ENCODE measurements at regions not wholly inside any gene's neighbourhood (a gene's known extent, or its start where the extent isn't known, plus 50 kb on each side); places are given as distances from the start of the nearest gene placed in this dataset.

- DNase-seq (ENCODE audit: extremely low spot score): no peak
- Histone ChIP-seq H3K9me3 (no peaks in the 10 kb centered on the region), H3K4me1 (no peaks in the 10 kb centered on the region), H3K27me3 (no peaks in the 10 kb centered on the region), H3K4me3 (no peak overlapping the region), H3K36me3 (no peaks in the 10 kb centered on the region), H3K27ac (replicated peaks in 1 of 4) (no peak overlapping the region)
- 81% methylated on average over 4 of the region's 4 CpGs for WGBS
- intact Hi-C loops (cut with DNase I): no loop called here
- TF ChIP-seq, protein P1, sequence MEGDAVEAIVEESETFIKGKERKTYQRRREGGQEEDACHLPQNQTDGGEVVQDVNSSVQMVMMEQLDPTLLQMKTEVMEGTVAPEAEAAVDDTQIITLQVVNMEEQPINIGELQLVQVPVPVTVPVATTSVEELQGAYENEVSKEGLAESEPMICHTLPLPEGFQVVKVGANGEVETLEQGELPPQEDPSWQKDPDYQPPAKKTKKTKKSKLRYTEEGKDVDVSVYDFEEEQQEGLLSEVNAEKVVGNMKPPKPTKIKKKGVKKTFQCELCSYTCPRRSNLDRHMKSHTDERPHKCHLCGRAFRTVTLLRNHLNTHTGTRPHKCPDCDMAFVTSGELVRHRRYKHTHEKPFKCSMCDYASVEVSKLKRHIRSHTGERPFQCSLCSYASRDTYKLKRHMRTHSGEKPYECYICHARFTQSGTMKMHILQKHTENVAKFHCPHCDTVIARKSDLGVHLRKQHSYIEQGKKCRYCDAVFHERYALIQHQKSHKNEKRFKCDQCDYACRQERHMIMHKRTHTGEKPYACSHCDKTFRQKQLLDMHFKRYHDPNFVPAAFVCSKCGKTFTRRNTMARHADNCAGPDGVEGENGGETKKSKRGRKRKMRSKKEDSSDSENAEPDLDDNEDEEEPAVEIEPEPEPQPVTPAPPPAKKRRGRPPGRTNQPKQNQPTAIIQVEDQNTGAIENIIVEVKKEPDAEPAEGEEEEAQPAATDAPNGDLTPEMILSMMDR (IDR thresholded peaks at IDR 0.05): no peak
- TF ChIP-seq POLR2AphosphoS5 (IDR thresholded peaks at IDR 0.05): no peak
- TF ChIP-seq EP300 (IDR thresholded peaks at IDR 0.05): no peak
- TF ChIP-seq POLR2A (IDR thresholded peaks at IDR 0.05; ENCODE audit: low read depth): no peak
Observed at GRCh38 chrX:22351966-22352365, 79.3 kb downstream of the CBLL2 start.

DNA sequence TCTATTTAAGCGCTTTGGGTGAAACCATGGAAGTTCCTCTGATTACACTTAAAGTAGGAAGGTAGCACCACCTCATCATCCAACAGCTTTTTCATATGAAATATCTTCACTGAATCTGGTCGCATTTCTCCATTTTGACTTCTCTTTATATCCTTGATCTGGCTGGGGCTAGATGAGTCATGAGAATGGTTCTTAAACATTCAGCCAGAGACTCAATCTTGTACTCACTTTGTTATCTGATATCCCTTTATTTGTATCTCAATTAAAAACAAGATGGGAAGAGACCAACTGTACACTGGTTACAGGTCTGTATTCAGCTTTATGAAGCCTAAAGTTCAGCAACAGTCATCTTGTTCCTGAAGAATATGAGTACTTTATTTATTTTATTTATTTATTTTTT lies 84.9 kb downstream of the CBLL2 start:
- TF ChIP-seq EP300 (IDR thresholded peaks at IDR 0.05) (no peak), POLR2A (IDR thresholded peaks at IDR 0.05; ENCODE audit: low read depth) (no peak), POLR2AphosphoS5 (IDR thresholded peaks at IDR 0.05) (no peak)
- TF ChIP-seq, protein P1 (IDR thresholded peaks at IDR 0.05): no peak
- Histone ChIP-seq H3K36me3 (no peaks in the 10 kb centered on the region), H3K27me3 (no peaks in the 10 kb centered on the region), H3K4me3 (no peak overlapping the region), H3K4me1 (no peaks in the 10 kb centered on the region), H3K9me3 (no peaks in the 10 kb centered on the region), H3K27ac (replicated peaks in 1 of 4) (no peak overlapping the region)
- DNase-seq (ENCODE audit: extremely low spot score): no peak
- intact Hi-C loops (cut with DNase I): no loop called here
- 94% methylated on average over 2 of the region's 2 CpGs for WGBS

- intact Hi-C loops (cut with DNase I): no loop called here
- Histone ChIP-seq H3K36me3 (no peaks in the 10 kb centered on the region), H3K9me3 (no peaks in the 10 kb centered on the region), H3K27ac (replicated peaks in 1 of 4) (no peak overlapping the region), H3K4me1 (no peaks in the 10 kb centered on the region), H3K4me3 (no peak overlapping the region), H3K27me3 (no peaks in the 10 kb centered on the region)
- DNase-seq (ENCODE audit: extremely low spot score): no peak
- 70% methylated on average over 3 of the region's 3 CpGs for WGBS
- TF ChIP-seq POLR2A (IDR thresholded peaks at IDR 0.05; ENCODE audit: low read depth) (no peak), POLR2AphosphoS5 (IDR thresholded peaks at IDR 0.05) (no peak), EP300 (IDR thresholded peaks at IDR 0.05) (no peak)
- TF ChIP-seq, protein P1 (IDR thresholded peaks at IDR 0.05): no peak
Observed at GRCh38 chrX:22360129-22360528, 87.4 kb downstream of the CBLL2 start.

DNA sequence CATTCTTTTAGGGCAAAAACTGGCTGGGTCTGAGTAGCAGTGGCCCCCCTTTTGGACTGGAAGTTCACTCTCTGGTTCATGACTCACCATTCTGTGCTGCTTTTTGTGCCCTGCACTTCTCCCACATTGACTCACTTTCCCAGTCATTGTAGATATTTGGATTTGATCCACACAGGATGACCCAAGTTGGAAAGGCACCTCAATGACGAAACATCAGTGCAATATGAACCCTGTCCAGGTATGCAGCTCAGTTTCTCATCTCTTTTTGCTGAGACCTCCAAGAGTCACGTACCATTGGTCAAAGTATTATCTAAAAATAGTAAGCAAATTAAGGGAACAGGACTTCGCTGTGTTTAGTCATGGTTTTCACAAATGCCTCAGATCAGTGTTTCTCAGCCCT lies 92.7 kb downstream of the CBLL2 start:
- Histone ChIP-seq H3K9me3 (no peaks in the 10 kb centered on the region), H3K36me3 (no peaks in the 10 kb centered on the region), H3K27ac (replicated peaks in 1 of 4) (no peak overlapping the region), H3K4me1 (no peaks in the 10 kb centered on the region), H3K27me3 (no peaks in the 10 kb centered on the region), H3K4me3 (no peak overlapping the region)
- 73% methylated on average over 3 of the region's 3 CpGs for WGBS
- no peak for DNase-seq (ENCODE audit: extremely low spot score)
- TF ChIP-seq POLR2A (IDR thresholded peaks at IDR 0.05; ENCODE audit: low read depth): no peak
- TF ChIP-seq EP300 (IDR thresholded peaks at IDR 0.05): no peak
- no peak for TF ChIP-seq POLR2AphosphoS5 (IDR thresholded peaks at IDR 0.05)
- TF ChIP-seq, protein P1 (IDR thresholded peaks at IDR 0.05): no peak
- intact Hi-C loops (cut with DNase I): no loop called here

DNA sequence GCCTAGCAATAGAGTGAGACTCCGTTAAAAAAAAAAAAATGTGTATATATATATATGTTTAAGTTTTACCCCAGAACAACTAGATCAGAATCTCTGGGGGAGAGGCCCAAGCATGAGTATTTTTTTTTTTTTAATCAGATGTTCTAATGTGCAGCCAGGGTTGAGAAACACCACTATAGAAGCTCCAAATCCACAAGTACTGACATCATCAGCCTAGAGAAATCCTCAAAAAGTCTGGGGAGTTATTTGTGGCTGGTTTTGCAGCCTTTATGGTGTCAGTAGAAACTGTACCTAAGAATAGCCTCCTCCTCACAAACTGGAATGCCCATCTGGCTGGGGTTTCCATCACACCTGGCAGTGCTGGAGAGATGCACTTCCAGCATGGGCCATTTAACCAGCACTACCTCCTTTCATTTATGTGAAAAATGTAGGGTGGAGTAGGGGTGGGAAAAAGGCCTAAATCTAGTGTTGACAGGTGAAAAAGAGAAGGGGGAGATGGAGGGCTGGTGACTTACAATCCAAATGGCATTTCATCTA lies 93.5 kb downstream of the CBLL2 start:
- TF ChIP-seq POLR2AphosphoS5 (IDR thresholded peaks at IDR 0.05) (no peak), EP300 (IDR thresholded peaks at IDR 0.05) (no peak), POLR2A (IDR thresholded peaks at IDR 0.05; ENCODE audit: low read depth) (no peak)
- TF ChIP-seq, protein P1 (IDR thresholded peaks at IDR 0.05): no peak
- H3K27me3 ChIP-seq: no peaks in the 10 kb centered on the region
- no peaks in the 10 kb centered on the region for H3K4me1 ChIP-seq
- H3K36me3 ChIP-seq: no peaks in the 10 kb centered on the region
- 100% methylated on average over 1 of the region's 1 CpG for WGBS
- intact Hi-C loops (cut with DNase I): no loop called here
- H3K4me3 ChIP-seq: no peak overlapping the region
- no peaks in the 10 kb centered on the region for H3K9me3 ChIP-seq
- no peak overlapping the region for H3K27ac ChIP-seq (replicated peaks in 1 of 4)
- no peak for DNase-seq (ENCODE audit: extremely low spot score)

Data from esophagus muscularis mucosa (tissue), 4 donors.